HUES64 (cell line): ENCODE measurements at regions not wholly inside any gene's neighbourhood (a gene's known extent, or its start where the extent isn't known, plus 50 kb on each side); places are given as distances from the start of the nearest gene placed in this dataset.

Source experiments
- H3K27ac ChIP-seq: 2 replicates; pipeline ENCODE4 v1.7.0; 2013; ENCODE audit warnings: low read depth, low read length, inconsistent platforms
- H3K27me3 ChIP-seq: 2 replicates; pipeline ENCODE4 v1.6.1; 2013; ENCODE audit warnings: mild to moderate bottlenecking, low read length; ENCODE audit not compliant: insufficient read depth
- H3K36me3 ChIP-seq: 2 replicates; pipeline ENCODE4 v1.6.1; 2013; ENCODE audit warnings: mild to moderate bottlenecking, low read length; ENCODE audit not compliant: insufficient read depth
- H3K4me1 ChIP-seq: 2 replicates; pipeline ENCODE4 v1.6.1; 2013; ENCODE audit warnings: mild to moderate bottlenecking, low read length, moderate library complexity; ENCODE audit not compliant: insufficient read depth
- H3K4me3 ChIP-seq: 2 replicates; pipeline ENCODE4 v1.5.1; 2013; ENCODE audit warnings: mild to moderate bottlenecking, low read length, moderate library complexity
- H3K9ac ChIP-seq: 2 replicates; pipeline ENCODE4 v1.6.1; 2013; ENCODE audit warnings: mild to moderate bottlenecking, low read depth, low read length
- H3K9me3 ChIP-seq: 2 replicates; pipeline ENCODE4 v1.6.1; 2013; ENCODE audit warnings: low read depth, low read length; ENCODE audit not compliant: insufficient read depth
- WGBS: fragments of 150-250, 120-280 bp; methylation state at CpG from one replicate; pipeline ENCODE4 v1.1.7; 2013; ENCODE audit warnings: missing lambda C conversion rate; 5-methylcytosine and 5-hydroxymethylcytosine counted together

DNA sequence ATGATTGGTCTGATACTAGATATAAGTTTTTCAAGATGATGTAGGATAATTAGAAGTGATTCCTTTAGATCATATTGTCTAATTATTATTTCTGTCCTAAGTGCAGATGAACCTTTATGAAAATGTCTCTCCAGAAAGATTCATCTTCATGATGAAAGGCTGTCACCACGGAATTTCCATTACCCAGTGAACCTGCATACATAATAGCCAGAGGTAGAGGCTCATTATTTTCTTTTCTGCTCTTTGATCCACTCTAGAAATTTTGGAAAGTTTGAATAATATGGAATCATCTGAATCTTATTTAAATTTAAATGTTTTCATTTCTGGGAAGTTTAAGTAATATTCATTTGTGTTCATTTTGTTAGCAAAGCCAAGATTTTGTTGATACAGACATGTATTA lies 137.1 kb upstream of the ATP2B1 start:
- Histone ChIP-seq H3K4me3 (no peak overlapping the region), H3K36me3 (no peaks in the 10 kb centered on the region), H3K27ac (no peak overlapping the region), H3K4me1 (no peaks in the 10 kb centered on the region), H3K9ac (no peak overlapping the region), H3K27me3 (no peaks in the 10 kb centered on the region), H3K9me3 (no peaks in the 10 kb centered on the region)
- WGBS = 83% methylated on average over 1 of the region's 1 CpG

DNA sequence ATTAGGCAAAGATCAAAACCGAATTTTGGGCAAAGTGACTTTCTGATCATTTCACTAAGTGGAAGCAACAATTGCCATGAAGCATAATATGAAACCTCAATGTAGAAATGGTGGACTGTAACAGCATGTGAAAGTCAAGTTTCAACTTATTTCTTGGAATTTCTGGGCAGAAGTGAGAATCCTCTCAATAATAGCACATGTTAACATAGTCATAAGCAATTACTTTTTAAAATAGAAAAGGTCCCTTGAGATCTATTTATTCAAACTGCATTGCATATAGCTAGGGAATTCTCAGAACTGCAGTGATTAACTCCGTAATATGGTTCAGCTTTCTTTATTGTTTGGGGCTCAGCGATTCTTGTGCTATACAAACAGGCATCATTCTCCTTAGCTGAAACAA lies 136.7 kb upstream of the ATP2B1 start:
- Histone ChIP-seq H3K4me3 (no peak overlapping the region), H3K27ac (no peak overlapping the region), H3K4me1 (no peaks in the 10 kb centered on the region), H3K36me3 (no peaks in the 10 kb centered on the region), H3K9ac (no peak overlapping the region), H3K27me3 (no peaks in the 10 kb centered on the region), H3K9me3 (no peaks in the 10 kb centered on the region)
- WGBS = 87% methylated on average over 3 of the region's 3 CpGs

DNA sequence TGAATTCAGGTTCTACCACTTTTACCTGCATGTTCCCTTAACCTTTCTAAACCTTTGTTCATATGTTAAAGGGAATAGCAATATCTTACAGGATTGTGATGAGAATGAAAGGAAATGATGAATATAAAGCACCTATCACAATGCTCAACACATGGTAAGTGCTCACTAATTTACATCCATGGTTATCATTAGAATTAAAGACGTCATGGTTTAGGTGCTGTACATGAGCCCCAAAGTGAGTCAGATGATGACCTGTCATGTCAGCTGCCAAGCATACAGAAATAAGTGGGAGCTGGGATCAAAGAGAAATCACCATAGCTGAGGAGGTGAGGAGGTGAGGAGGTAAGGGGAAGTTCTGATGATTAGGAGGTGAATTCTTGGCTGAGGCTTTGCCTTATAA lies 135.9 kb upstream of the ATP2B1 start:
- H3K27me3 ChIP-seq = no peaks in the 10 kb centered on the region
- no peak overlapping the region for H3K4me3 ChIP-seq
- H3K27ac ChIP-seq = no peak overlapping the region
- H3K36me3 ChIP-seq = no peaks in the 10 kb centered on the region
- no peak overlapping the region for H3K9ac ChIP-seq
- 95% methylated on average over 1 of the region's 1 CpG for WGBS
- H3K9me3 ChIP-seq = no peaks in the 10 kb centered on the region
- no peaks in the 10 kb centered on the region for H3K4me1 ChIP-seq

DNA sequence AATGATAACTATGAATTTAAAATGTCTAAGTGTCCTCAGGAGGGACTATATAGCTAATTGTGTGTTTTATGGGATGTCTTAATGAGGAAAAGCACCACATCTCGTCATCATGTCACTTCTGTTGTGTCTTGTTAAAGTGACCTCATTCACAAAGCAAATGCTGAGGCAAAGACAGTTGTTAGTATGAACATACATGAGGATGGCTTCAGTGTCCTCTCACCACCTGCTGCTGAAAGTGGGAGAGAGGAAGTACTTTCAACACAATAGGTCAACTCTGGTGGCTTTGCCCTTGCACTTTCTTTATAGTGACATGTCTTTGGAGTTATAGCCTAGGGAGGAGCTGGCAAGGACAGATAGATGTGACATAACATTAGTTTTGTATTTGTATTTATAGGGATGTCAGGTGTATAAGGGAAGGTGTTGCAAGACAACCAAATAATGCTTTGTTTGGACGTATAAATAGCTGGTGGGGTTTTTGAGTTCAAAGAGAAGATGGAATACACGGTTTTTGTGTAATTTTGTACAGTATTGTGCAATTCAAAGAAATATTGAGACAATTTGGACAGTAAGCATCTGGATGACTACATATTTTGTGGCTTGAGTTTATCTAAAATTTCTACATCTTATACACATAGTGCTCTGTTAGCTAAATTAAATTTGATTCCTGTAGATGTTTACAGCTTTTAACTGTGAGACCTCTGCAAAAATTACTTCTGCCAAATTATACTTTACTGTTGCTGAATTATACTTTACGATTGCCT lies 131.7 kb upstream of the ATP2B1 start:
- Histone ChIP-seq H3K36me3 (no peaks in the 10 kb centered on the region), H3K27ac (no peak overlapping the region), H3K27me3 (no peaks in the 10 kb centered on the region), H3K4me1 (no peaks in the 10 kb centered on the region), H3K4me3 (no peak overlapping the region), H3K9me3 (no peaks in the 10 kb centered on the region), H3K9ac (no peak overlapping the region)
- 94% methylated on average over 4 of the region's 4 CpGs for WGBS

DNA sequence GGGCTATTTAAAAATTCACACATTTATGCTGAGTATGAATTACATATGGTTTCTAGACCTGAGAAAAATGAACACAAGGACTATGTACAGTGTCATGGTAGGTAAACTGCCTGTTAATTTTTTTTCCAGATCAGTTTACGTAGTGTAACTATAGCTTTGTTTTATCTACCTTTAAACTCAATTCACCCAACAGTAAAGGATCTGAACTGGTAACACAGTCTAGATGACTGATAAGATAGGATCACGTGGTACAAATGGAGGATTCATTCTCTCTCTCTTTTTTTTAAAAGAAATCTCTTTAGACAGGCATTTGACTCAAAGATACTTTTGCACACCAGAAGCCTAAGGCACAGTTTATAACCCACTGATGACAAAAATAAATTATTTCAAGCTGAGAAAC lies 130.8 kb upstream of the ATP2B1 start:
- Histone ChIP-seq H3K4me1 (no peaks in the 10 kb centered on the region), H3K4me3 (no peak overlapping the region), H3K27me3 (no peaks in the 10 kb centered on the region), H3K27ac (no peak overlapping the region), H3K9me3 (no peaks in the 10 kb centered on the region), H3K9ac (no peak overlapping the region), H3K36me3 (no peaks in the 10 kb centered on the region)
- 86% methylated on average over 2 of the region's 2 CpGs for WGBS

DNA sequence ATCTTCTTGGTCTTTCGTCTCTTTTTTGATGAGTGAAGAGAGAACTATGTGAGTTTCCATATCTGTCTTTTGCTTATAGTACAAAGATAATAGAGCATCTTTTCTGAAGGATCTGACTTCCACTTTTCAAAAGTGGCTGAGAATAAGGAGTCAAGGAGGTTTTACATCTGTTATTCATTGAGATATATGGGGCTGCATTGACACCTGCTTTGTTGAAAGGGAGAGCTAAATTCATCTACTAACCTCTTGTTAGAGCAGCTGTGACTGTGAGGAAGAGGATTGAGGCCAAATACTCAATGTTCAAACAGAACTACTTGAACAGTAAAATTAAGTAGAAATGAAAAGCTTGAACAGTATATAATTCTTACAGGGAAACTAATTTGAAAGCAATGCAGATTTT lies 130.2 kb upstream of the ATP2B1 start:
- WGBS = 94% methylated on average over 1 of the region's 1 CpG
- Histone ChIP-seq H3K4me1 (no peaks in the 10 kb centered on the region), H3K27me3 (no peaks in the 10 kb centered on the region), H3K4me3 (no peak overlapping the region), H3K9me3 (no peaks in the 10 kb centered on the region), H3K27ac (no peak overlapping the region), H3K9ac (no peak overlapping the region), H3K36me3 (no peaks in the 10 kb centered on the region)

DNA sequence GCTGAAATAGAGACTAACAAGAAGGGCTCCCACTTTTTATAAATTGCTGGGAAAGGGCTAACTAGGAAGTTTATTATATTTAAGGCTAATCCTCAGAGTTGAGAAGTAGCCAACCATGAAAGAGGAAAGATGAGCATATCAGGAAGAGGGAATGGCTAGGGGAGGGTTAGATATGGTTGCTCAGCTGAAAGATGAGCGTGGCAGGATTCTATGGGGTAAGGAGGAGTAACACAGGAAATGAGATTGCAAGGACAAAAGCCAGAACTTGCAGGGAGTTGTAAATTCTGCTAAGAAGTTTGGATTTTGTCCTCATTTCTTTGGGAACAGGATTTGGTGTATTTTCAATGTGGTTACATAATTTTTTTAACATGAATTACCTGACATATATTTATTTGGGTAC lies 127.4 kb upstream of the ATP2B1 start:
- H3K9ac ChIP-seq = no peak overlapping the region
- no peaks in the 10 kb centered on the region for H3K27me3 ChIP-seq
- H3K4me3 ChIP-seq = no peak overlapping the region
- no peaks in the 10 kb centered on the region for H3K36me3 ChIP-seq
- H3K27ac ChIP-seq = no peak overlapping the region
- peaks cover 7% of the 10 kb centered on the region for H3K4me1 ChIP-seq
- no peaks in the 10 kb centered on the region for H3K9me3 ChIP-seq
- 78% methylated on average over 1 of the region's 1 CpG for WGBS

DNA sequence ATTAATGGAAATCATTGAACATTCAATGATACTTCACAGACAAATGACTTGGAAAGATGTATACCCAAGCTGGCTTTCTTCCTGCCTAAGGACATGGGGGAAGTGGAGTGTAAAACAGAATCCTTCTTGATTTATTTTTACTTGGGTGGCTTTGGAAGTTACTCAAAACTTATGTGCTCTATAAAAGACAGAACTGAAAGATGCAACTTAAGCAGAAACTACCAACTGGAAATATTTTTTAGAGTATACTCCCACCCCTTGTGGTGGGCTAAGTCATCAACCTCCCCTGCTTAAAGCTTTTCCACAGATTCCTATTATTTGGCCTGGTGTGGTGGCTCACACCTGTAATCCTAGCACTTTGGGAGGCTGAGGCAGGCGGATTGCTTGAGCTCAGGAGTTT lies 126.0 kb upstream of the ATP2B1 start:
- H3K9ac ChIP-seq = no peak overlapping the region
- H3K9me3 ChIP-seq = no peaks in the 10 kb centered on the region
- no peak overlapping the region for H3K4me3 ChIP-seq
- H3K4me1 ChIP-seq = peaks cover 11% of the 10 kb centered on the region
- H3K27me3 ChIP-seq = no peaks in the 10 kb centered on the region
- 95% methylated on average over 1 of the region's 1 CpG for WGBS
- no peaks in the 10 kb centered on the region for H3K36me3 ChIP-seq
- H3K27ac ChIP-seq = no peak overlapping the region

DNA sequence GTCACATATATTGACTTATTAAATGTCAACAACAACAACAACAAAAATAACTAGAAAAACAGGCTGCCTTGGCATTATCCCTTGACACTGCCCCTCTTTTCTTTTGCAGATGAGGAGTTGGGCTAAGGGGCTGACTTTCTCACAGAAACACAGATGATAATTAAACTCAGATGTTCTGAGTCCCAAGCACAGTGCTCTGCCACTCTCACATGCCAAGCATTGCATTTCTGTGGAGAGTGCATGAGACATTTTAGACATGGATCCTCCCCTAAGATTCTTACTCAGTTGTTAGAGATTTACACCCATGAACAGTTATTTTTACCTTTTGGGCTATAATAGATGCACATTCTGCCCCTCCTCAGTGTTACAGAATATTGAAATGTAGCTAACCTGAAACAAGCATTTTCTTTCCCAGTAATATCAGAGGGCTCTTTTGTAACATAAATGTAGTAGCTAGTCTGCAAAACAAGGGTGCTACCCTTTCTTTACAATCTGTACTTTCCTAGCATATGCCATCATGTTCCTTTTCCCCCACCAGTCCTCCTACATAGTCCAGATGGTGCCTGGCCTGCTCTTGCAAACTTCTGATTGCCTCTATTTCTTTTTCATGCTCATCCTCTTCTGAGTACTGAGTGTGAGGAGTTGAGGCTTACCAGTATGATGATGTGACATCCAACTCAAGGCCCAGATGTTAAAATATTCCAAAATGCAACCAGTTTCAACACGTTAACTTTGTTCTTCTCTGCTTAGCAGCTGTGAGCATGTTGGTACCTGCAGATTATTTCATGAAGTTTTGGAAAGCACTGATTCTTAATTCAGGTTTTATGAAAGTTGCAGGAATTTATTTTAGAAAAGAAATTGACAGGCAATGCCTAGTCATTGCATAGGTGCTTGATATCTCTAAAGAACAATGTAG lies 125.0 kb upstream of the ATP2B1 start:
- 94% methylated on average over 1 of the region's 1 CpG for WGBS
- Histone ChIP-seq H3K27ac (no peak overlapping the region), H3K27me3 (no peaks in the 10 kb centered on the region)

DNA sequence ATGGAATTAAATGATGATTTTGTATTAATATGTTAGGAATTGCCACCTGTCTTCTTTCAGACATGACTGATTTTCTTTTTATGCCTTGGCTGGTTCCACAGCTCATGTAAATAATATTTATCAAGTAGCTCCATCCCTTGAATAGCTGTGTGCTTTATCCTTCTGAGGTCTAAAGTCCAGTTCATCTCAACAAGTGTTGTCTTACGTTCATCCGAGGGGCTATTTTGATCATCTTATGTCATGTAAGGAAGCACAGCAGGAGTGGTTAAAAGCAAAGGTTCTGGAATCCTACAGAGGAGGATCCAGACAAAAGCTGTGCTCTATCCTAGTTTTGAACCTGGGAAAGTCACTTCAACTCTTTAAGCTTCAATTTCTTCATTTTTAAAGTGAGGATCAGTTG lies 123.7 kb upstream of the ATP2B1 start:
- Histone ChIP-seq H3K36me3 (no peaks in the 10 kb centered on the region), H3K9ac (no peak overlapping the region), H3K9me3 (no peaks in the 10 kb centered on the region), H3K4me3 (no peak overlapping the region), H3K4me1 (peaks cover 11% of the 10 kb centered on the region), H3K27ac (no peak overlapping the region), H3K27me3 (no peaks in the 10 kb centered on the region)
- 83% methylated on average over 2 of the region's 2 CpGs for WGBS

More for the DNA sequence above, 125.0 kb upstream of the ATP2B1 start:
- peaks cover 11% of the 10 kb centered on the region for H3K4me1 ChIP-seq
- H3K9me3 ChIP-seq = no peaks in the 10 kb centered on the region
- no peak overlapping the region for H3K4me3 ChIP-seq
- no peaks in the 10 kb centered on the region for H3K36me3 ChIP-seq
- no peak overlapping the region for H3K9ac ChIP-seq

DNA sequence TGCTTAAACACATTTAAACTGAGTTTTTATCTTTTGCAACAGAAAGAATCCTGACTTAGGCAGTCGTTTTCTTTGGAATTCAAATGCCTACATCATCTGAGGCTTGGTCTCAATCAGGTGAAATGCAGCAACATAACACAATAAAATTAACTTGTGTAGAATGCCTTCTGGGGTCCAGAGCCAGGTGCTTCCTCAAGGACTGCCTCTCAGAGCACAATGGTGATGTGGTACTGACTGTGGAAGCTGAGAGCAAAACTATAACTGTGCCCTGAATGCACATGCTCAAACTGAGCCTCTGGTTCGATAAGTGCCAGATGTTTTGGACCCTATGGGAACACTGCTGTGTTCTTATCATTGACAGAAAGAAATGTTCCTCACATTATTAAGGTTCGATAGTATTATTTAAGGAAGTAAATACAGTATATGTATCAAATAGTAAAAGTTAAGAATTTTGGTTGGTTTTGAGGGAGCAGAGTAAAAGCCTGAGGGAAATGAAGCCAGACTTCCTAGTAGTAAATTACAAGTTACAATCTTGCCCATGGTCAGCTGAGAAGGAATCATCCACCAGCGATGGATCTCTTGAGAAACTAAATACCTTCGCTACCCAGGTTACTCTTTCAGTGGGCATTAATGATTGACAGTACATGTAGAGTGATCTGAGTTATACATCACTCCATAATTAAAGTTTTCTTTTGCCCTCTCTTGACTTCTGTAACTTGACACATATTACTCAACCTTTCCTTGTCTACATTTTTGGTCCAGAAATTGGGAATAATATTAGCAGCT lies 122.9 kb upstream of the ATP2B1 start:
- H3K4me3 ChIP-seq = no peak overlapping the region
- H3K9ac ChIP-seq = no peak overlapping the region
- H3K36me3 ChIP-seq = no peaks in the 10 kb centered on the region
- H3K27ac ChIP-seq = no peak overlapping the region
- peaks cover 11% of the 10 kb centered on the region for H3K4me1 ChIP-seq
- H3K27me3 ChIP-seq = no peaks in the 10 kb centered on the region
- no peaks in the 10 kb centered on the region for H3K9me3 ChIP-seq
- WGBS = 93% methylated on average over 4 of the region's 5 CpGs
